PC-9 (cell line): ENCODE measurements at regions not wholly inside any gene's neighbourhood (a gene's known extent, or its start where the extent isn't known, plus 50 kb on each side); places are given as distances from the start of the nearest gene placed in this dataset.

Source experiments
- BruUV-seq: library from RNA; stranded (reverse); fragments of 400-500 nt; replicated peaks from 2 replicates; lab custom pipeline; 2021; lab: Mats Ljungman, UMichigan
- CTCF ChIA-PET: fragments of 300-600 bp; sonication (Branson Sonifier 250); formaldehyde crosslinking; loops from one replicate; lab custom pipeline; 2022; ENCODE audit warnings: antibody characterized with exemption; lab: Charles Lee
- POLR2A ChIA-PET: fragments of 300-600 bp; sonication (Branson Sonifier 250); formaldehyde crosslinking; loops from one replicate; lab custom pipeline; 2022; ENCODE audit warnings: antibody characterized with exemption; ENCODE audit not compliant: unreplicated experiment; lab: Charles Lee
- DNase-seq, 2 experiments: peaks; one replicate each; pipeline versions ENCODE4 v3.0.0 to v3.0.0-alpha.2; 2015 to 2022; ENCODE audit warnings: mixed read lengths in 1 of 2
- H2AFZ ChIP-seq: fragments of 200-600 bp; sonication (generic); 2 replicates; pipeline ENCODE4 v1.8.1; 2017; ENCODE audit warnings: antibody characterized with exemption
- H3F3A ChIP-seq: fragments of 200-600 bp; sonication (generic); 2 replicates; pipeline ENCODE4 v1.8.1; 2017; ENCODE audit warnings: antibody characterized with exemption, mild to moderate bottlenecking, low read depth; ENCODE audit not compliant: insufficient read depth
- H3K27ac ChIP-seq: fragments of 200-600 bp; sonication (generic); 2 replicates; pipeline ENCODE4 v1.6.1; 2016; ENCODE audit warnings: mixed run types
- H3K27me3 ChIP-seq: fragments of 200-600 bp; sonication (generic); 2 replicates; pipeline ENCODE4 v1.6.1; 2016; ENCODE audit warnings: low read depth, mixed run types; ENCODE audit not compliant: insufficient read depth
- H3K36me3 ChIP-seq: fragments of 200-600 bp; sonication (generic); 2 replicates; pipeline ENCODE4 v1.6.1; 2016; ENCODE audit warnings: low read depth, mixed run types
- H3K4me1 ChIP-seq: fragments of 200-600 bp; sonication (generic); replicated peaks from 2 replicates; pipeline ENCODE4 v1.6.1; 2016; ENCODE audit warnings: mixed run types; ENCODE audit not compliant: insufficient read depth
- H3K4me2 ChIP-seq: fragments of 200-600 bp; sonication (generic); 2 replicates; pipeline ENCODE4 v1.6.1; 2017; ENCODE audit warnings: mixed run types
- H3K4me3 ChIP-seq: fragments of 200-600 bp; sonication (generic); 2 replicates; pipeline ENCODE4 v1.6.1; 2016; ENCODE audit warnings: mixed run types
- H3K79me2 ChIP-seq: fragments of 200-600 bp; sonication (generic); 2 replicates; pipeline ENCODE4 v1.6.1; 2017; ENCODE audit warnings: low read depth, mixed run types
- H3K9me2 ChIP-seq: fragments of 200-600 bp; sonication (generic); 2 replicates; pipeline ENCODE4 v1.8.1; 2017; ENCODE audit warnings: mild to moderate bottlenecking; ENCODE audit not compliant: insufficient read depth
- H3K9me3 ChIP-seq: fragments of 200-600 bp; sonication (generic); 2 replicates; pipeline ENCODE4 v1.8.1; 2016; ENCODE audit warnings: low read depth; ENCODE audit not compliant: insufficient read depth
- H4K20me1 ChIP-seq: fragments of 200-600 bp; sonication (generic); 2 replicates; pipeline ENCODE4 v1.8.1; 2017; ENCODE audit not compliant: insufficient read depth
- EZH2 ChIP-seq: fragments of 200-600 bp; sonication (generic); IDR thresholded peaks from 2 replicates; pipeline ENCODE4 v1.8.0; 2017; ENCODE audit warnings: antibody characterized with exemption, low read depth
- intact Hi-C: fragments of 100-400 bp; cut with micrococcal nuclease; formaldehyde crosslinking; loops from one replicate; pipeline ENCODE4 v1.10.0; 2022; ENCODE audit not compliant: unreplicated experiment
- TF ChIP-seq, protein P1 (sequence below): fragments of 200-600 bp; sonication (generic); conservative IDR thresholded peaks from 2 replicates; pipeline ENCODE4 v1.6.1; 2017; ENCODE audit warnings: mixed run types, antibody characterized with exemption, mild to moderate bottlenecking, moderate library complexity

DNA sequence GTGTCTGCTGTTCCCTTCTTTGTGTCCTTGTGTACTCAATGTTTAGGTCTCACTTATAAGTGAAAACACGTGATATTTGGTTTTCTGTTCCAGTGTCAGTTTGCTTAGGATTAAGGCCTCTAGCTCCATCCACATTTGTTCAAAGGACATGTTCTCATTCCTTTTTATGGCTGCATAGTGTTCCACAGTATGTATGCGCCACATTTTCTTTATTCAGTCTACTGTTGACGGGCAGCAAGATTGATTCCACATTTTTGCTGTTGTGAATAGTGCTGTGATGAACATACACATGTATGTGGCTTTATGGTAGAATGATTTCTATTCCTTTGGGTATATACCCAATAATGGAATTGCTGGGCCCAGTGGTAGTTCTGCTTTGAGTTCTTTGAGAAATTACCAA lies 122.7 kb upstream of the THBS1 start:
- ChIA-PET CTCF (no interaction called here), POLR2A (no interaction called here)
- Histone ChIP-seq H3K9me2 (no peaks in the 10 kb centered on the region), H3K9me3 (no peaks in the 10 kb centered on the region), H3F3A (no peaks in the 10 kb centered on the region), H4K20me1 (no peaks in the 10 kb centered on the region), H3K27ac (no peak overlapping the region), H2AFZ (no peak overlapping the region), H3K36me3 (no peaks in the 10 kb centered on the region), H3K79me2 (no peaks in the 10 kb centered on the region), H3K4me1 (no peaks in the 10 kb centered on the region), H3K4me3 (no peak overlapping the region), H3K4me2 (no peak overlapping the region), H3K27me3 (no peaks in the 10 kb centered on the region)
- no TSS peak for BruUV-seq
- TF ChIP-seq, protein P1, sequence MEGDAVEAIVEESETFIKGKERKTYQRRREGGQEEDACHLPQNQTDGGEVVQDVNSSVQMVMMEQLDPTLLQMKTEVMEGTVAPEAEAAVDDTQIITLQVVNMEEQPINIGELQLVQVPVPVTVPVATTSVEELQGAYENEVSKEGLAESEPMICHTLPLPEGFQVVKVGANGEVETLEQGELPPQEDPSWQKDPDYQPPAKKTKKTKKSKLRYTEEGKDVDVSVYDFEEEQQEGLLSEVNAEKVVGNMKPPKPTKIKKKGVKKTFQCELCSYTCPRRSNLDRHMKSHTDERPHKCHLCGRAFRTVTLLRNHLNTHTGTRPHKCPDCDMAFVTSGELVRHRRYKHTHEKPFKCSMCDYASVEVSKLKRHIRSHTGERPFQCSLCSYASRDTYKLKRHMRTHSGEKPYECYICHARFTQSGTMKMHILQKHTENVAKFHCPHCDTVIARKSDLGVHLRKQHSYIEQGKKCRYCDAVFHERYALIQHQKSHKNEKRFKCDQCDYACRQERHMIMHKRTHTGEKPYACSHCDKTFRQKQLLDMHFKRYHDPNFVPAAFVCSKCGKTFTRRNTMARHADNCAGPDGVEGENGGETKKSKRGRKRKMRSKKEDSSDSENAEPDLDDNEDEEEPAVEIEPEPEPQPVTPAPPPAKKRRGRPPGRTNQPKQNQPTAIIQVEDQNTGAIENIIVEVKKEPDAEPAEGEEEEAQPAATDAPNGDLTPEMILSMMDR: no peak
- no peak for TF ChIP-seq EZH2
- intact Hi-C loops: no loop called here
- no peak for DNase-seq

DNA sequence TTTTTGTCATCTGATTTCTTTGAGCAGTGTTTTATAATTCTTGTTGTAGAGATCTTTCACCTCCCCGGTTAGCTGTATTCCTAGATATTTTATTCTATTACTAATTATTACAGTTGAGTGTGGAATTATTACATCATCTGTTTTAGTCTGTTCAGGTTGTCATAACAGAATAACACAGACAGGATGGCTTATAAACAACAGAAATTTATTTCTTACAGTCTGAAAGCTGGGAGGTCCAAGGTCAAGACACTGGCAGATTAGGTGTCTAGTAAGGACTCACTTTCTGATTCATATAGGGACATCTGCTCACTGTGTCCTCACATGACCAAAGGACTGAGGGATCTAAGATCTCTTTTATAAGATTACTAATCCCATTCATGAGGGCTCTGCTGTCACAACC lies 121.3 kb upstream of the THBS1 start:
- Histone ChIP-seq H3K36me3 (no peaks in the 10 kb centered on the region), H3K4me1 (no peaks in the 10 kb centered on the region), H3K9me3 (no peaks in the 10 kb centered on the region), H2AFZ (no peak overlapping the region), H4K20me1 (no peaks in the 10 kb centered on the region), H3F3A (no peaks in the 10 kb centered on the region), H3K4me2 (no peak overlapping the region), H3K9me2 (no peaks in the 10 kb centered on the region), H3K27ac (no peak overlapping the region), H3K4me3 (no peak overlapping the region), H3K79me2 (no peaks in the 10 kb centered on the region), H3K27me3 (no peaks in the 10 kb centered on the region)
- DNase-seq: no peak
- intact Hi-C loops: no loop called here
- TF ChIP-seq, protein P1: no peak
- TF ChIP-seq EZH2: no peak
- no TSS peak for BruUV-seq
- ChIA-PET POLR2A (no interaction called here), CTCF (no interaction called here)

DNA sequence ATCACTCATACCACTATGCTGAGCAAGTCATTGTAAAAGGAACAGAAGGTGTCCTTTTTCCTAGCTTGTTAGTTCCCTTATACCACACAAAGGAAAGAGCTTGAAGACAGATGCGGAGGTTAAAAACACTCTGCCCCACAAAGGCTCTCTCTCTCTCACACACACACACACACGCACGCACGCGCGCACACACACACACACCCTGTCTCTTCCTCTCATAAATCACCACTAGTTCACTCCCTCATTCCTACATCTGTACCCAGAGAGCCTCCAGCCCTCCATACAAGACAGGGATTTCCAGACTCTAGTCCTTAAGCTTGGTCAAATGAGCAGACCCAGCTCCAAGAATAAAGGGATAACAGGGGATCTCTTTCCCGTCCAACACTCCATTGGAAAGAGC lies 120.1 kb upstream of the THBS1 start:
- H2AFZ ChIP-seq: no peak overlapping the region
- no peaks in the 10 kb centered on the region for H3K36me3 ChIP-seq
- no peaks in the 10 kb centered on the region for H3K27me3 ChIP-seq
- H3K4me1 ChIP-seq: no peaks in the 10 kb centered on the region
- DNase-seq: no peak
- BruUV-seq: no TSS peak
- intact Hi-C loops: no loop called here
- no peaks in the 10 kb centered on the region for H3F3A ChIP-seq
- ChIA-PET POLR2A (no interaction called here), CTCF (no interaction called here)
- no peaks in the 10 kb centered on the region for H3K9me3 ChIP-seq
- H3K79me2 ChIP-seq: no peaks in the 10 kb centered on the region
- H3K9me2 ChIP-seq: no peaks in the 10 kb centered on the region
- no peak overlapping the region for H3K27ac ChIP-seq
- H3K4me2 ChIP-seq: no peak overlapping the region
- no peak for TF ChIP-seq EZH2
- TF ChIP-seq, protein P1: no peak
- H4K20me1 ChIP-seq: no peaks in the 10 kb centered on the region
- H3K4me3 ChIP-seq: no peak overlapping the region
